Lower leg skin (tissue), 3 donors: ENCODE measurements at regions not wholly inside any gene's neighbourhood (a gene's known extent, or its start where the extent isn't known, plus 50 kb on each side); places are given as distances from the start of the nearest gene placed in this dataset.

Experiments
- POLR2A ChIP-seq, 2 donors: fragments of 450-650 bp; IDR thresholded peaks; one replicate each; pipeline ENCODE4 v1.6.1; 2016 to 2017; ENCODE audit warnings: antibody characterized with exemption in 2 of 2, mild to moderate bottlenecking in 1 of 2, moderate library complexity in 1 of 2
- TF ChIP-seq, protein P1 (sequence below), 3 donors: fragments of 450-650 bp; IDR thresholded peaks; one replicate each; pipeline ENCODE4 v1.5.1; 2016; ENCODE audit warnings: antibody characterized with exemption in 3 of 3, mild to moderate bottlenecking in 3 of 3, moderate library complexity in 2 of 3

GRCh38 chr4:175986668-175987067 is 79.0 kb upstream of the WDR17 start:
- TF ChIP-seq, protein P1, sequence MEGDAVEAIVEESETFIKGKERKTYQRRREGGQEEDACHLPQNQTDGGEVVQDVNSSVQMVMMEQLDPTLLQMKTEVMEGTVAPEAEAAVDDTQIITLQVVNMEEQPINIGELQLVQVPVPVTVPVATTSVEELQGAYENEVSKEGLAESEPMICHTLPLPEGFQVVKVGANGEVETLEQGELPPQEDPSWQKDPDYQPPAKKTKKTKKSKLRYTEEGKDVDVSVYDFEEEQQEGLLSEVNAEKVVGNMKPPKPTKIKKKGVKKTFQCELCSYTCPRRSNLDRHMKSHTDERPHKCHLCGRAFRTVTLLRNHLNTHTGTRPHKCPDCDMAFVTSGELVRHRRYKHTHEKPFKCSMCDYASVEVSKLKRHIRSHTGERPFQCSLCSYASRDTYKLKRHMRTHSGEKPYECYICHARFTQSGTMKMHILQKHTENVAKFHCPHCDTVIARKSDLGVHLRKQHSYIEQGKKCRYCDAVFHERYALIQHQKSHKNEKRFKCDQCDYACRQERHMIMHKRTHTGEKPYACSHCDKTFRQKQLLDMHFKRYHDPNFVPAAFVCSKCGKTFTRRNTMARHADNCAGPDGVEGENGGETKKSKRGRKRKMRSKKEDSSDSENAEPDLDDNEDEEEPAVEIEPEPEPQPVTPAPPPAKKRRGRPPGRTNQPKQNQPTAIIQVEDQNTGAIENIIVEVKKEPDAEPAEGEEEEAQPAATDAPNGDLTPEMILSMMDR (IDR thresholded peaks at IDR 0.05), result no peak
- TF ChIP-seq POLR2A (IDR thresholded peaks at IDR 0.05), result no peak
